ENCODE measurements at regions not wholly inside any gene's neighbourhood (a gene's known extent, or its start where the extent isn't known, plus 50 kb on each side); places are given as distances from the start of the nearest gene placed in this dataset.

DNA sequence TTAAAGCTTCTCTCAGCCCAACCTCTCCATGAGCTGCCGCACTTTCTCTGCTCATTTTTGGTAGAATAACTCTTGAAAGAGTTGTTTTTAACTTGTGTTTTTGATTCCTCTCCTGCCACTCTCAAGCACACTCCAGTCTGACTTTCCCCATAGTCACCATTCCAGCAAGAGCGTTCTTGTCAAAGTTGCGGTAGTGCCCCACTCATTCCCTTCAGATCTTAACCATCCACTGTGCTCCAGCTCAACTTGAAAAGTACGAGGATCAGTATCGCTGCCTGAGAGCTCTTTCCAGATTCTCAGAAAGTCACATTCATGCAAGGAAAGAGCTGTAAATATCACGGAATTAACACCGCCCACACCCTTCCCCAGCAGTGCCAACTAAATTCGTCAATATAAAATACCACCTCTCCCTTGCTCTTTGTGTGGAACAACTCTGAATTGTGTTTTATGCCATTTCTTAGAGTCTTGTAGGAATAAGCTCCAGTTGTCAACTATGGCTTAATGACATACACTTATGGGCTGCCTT is 59.7 kb upstream of the IL15 start:
- no peak for DNase-seq (ENCODE audit: low read depth in 2 of 2, low spot score in 1 of 2)

DNA sequence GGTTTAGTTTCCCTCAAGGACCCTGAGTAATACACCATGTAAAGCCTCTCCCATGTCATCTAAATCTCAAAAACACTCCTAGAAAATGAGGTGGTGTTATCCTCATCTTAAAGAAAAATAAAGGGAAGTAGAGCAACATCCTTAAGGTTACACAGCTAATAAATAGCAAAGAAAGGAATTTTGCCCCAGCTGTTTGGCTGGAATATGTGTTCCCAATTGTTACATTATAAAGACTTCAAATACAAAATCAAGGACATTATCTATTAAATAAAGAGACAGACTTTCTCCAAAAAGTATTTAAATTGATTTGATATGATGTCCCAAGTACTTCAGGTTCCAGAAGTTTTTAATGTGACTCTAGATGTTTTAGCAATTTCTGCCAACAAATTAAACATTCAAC is 57.9 kb upstream of the IL15 start:
- no peak for DNase-seq (ENCODE audit: low read depth in 2 of 2, low spot score in 1 of 2)

DNA sequence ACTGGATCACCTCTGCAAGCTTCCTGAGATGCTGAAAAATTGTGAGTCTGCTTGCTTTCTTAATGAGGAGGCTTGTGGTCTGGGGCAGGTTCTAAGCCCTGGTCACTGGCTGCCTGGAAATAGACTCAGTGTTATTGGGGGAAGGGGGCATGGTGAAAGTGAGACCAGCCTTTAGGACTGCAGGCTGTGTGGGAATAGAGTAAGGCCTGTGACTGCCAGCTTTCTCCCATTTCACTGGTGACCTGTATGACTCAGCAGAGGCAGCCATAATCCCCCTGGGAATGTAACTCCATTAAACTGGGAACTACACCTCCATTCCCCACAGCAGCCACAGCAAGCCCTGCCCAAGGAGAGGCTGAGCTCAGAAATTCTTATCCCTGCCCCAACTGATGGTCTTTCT is 55.9 kb upstream of the IL15 start:
- DNase-seq (ENCODE audit: low read depth in 2 of 2, low spot score in 1 of 2): no peak

Data from stimulated activated CD8-positive, alpha-beta memory T cell treated with anti-CD3 and anti-CD28 coated beads, Interleukin-4, amount 100 ng/mL, for 1 hour (primary cell).